GM23338 (cell line): ENCODE measurements at regions not wholly inside any gene's neighbourhood (a gene's known extent, or its start where the extent isn't known, plus 50 kb on each side); places are given as distances from the start of the nearest gene placed in this dataset.

ENCODE experiments used
- ATAC-seq: fragments of 200-7000 bp; cut with Tn5 transposase; 3 replicates; pipeline ENCODE4 v1.9.1; 2020
- DNase-seq: peaks from one replicate; pipeline ENCODE4 v3.0.0-alpha.2; 2015; ENCODE audit warnings: low spot score
- H2AFZ ChIP-seq: fragments of 200-600 bp; sonication (generic); 2 replicates; pipeline ENCODE4 v1.8.0; 2016; ENCODE audit warnings: antibody characterized with exemption, mild to moderate bottlenecking, moderate library complexity
- H3F3A ChIP-seq: fragments of 200-600 bp; sonication (generic); replicated peaks from 2 replicates; pipeline ENCODE4 v1.8.0; 2017; ENCODE audit warnings: antibody characterized with exemption, mixed run types, low read depth
- H3K27ac ChIP-seq: fragments of 200-600 bp; sonication (generic); 2 replicates; pipeline ENCODE4 v1.6.1; 2016; ENCODE audit warnings: low read depth
- H3K27me3 ChIP-seq: fragments of 200-600 bp; sonication (generic); 2 replicates; pipeline ENCODE4 v1.8.0; 2016; ENCODE audit warnings: mild to moderate bottlenecking, mixed run types, moderate library complexity; ENCODE audit not compliant: insufficient read depth
- H3K36me3 ChIP-seq: fragments of 200-600 bp; sonication (generic); 2 replicates; pipeline ENCODE4 v1.8.0; 2016; ENCODE audit warnings: mild to moderate bottlenecking; ENCODE audit not compliant: insufficient read depth
- H3K4me1 ChIP-seq: fragments of 200-600 bp; sonication (generic); 2 replicates; pipeline ENCODE4 v1.8.0; 2016; ENCODE audit warnings: mild to moderate bottlenecking, moderate library complexity; ENCODE audit not compliant: insufficient read depth
- H3K4me2 ChIP-seq: fragments of 200-600 bp; sonication (generic); 2 replicates; pipeline ENCODE4 v1.7.1; 2017; ENCODE audit warnings: mixed run types
- H3K4me3 ChIP-seq: fragments of 200-600 bp; sonication (generic); 2 replicates; pipeline ENCODE4 v1.6.1; 2016; ENCODE audit warnings: mixed run types
- H3K79me2 ChIP-seq: fragments of 200-600 bp; sonication (generic); replicated peaks from 2 replicates; pipeline ENCODE4 v1.8.0; 2017; ENCODE audit warnings: mild to moderate bottlenecking; ENCODE audit not compliant: insufficient read depth
- H3K9me2 ChIP-seq: fragments of 200-600 bp; sonication (generic); 2 replicates; pipeline ENCODE4 v1.8.0; 2017; ENCODE audit not compliant: insufficient read depth
- H4K20me1 ChIP-seq: fragments of 200-600 bp; sonication (generic); replicated peaks from 2 replicates; pipeline ENCODE4 v1.8.0; 2017; ENCODE audit warnings: mild to moderate bottlenecking; ENCODE audit not compliant: insufficient read depth
- H3K27ac Mint-ChIP-seq: 2 replicates; pipeline ENCODE4 v1.8.0; 2020; ENCODE audit warnings: inconsistent platforms, mild to moderate bottlenecking, moderate library complexity, mixed read lengths
- H3K27me3 Mint-ChIP-seq: 3 replicates; pipeline ENCODE4 v1.8.0; 2022; ENCODE audit warnings: low read depth, mild to moderate bottlenecking, moderate library complexity, mixed read lengths, inconsistent platforms; ENCODE audit not compliant: insufficient read depth, poor library complexity
- H3K36me3 Mint-ChIP-seq: 3 replicates; pipeline ENCODE4 v1.8.0; 2021; ENCODE audit warnings: low read depth, mild to moderate bottlenecking, inconsistent platforms, moderate library complexity, mixed read lengths
- H3K4me1 Mint-ChIP-seq: 3 replicates; pipeline ENCODE4 v1.8.0; 2020; ENCODE audit warnings: mild to moderate bottlenecking, inconsistent platforms, mixed read lengths
- H3K4me3 Mint-ChIP-seq: 3 replicates; pipeline ENCODE4 v1.8.0; 2021; ENCODE audit warnings: moderate library complexity, mild to moderate bottlenecking, inconsistent platforms, mixed read lengths
- H3K9me3 Mint-ChIP-seq: 3 replicates; pipeline ENCODE4 v1.8.0; 2020; ENCODE audit warnings: moderate library complexity, mild to moderate bottlenecking, inconsistent platforms, mixed read lengths
- CREB1 ChIP-seq: fragments of 250-450 bp; sonication (Bioruptor Pico); IDR thresholded peaks from 2 replicates; pipeline ENCODE4 v1.5.0; 2020; ENCODE audit warnings: low read depth, mild to moderate bottlenecking, moderate library complexity
- CTCF ChIP-seq, 2 experiments: fragments of 200-600 bp in 1 of 2; sonication (generic) in 1 of 2; conservative IDR thresholded peaks; 2 replicates each; pipeline versions ENCODE4 v1.5.1 to v1.6.1; 2016 to 2017; ENCODE audit warnings: antibody characterized with exemption in 2 of 2, low read depth in 2 of 2, mild to moderate bottlenecking in 2 of 2, moderate library complexity in 1 of 2
- ETS1 ChIP-seq: IDR thresholded peaks from 2 replicates; pipeline ENCODE4 v1.6.1; 2016; ENCODE audit warnings: antibody characterized with exemption
- EZH2 ChIP-seq: fragments of 200-600 bp; sonication (generic); IDR thresholded peaks from one replicate; pipeline ENCODE4 v1.8.0; 2017; ENCODE audit warnings: antibody characterized with exemption, mild to moderate bottlenecking, low read depth; ENCODE audit not compliant: unreplicated experiment
- EZH2phosphoT487 ChIP-seq: fragments of 200-600 bp; sonication (generic); IDR thresholded peaks from one replicate; pipeline ENCODE4 v1.8.1; 2018; ENCODE audit warnings: antibody characterized with exemption; ENCODE audit not compliant: unreplicated experiment
- JUNB ChIP-seq: IDR thresholded peaks from one replicate; pipeline ENCODE4 v1.6.1; 2016; ENCODE audit warnings: antibody characterized with exemption; ENCODE audit not compliant: unreplicated experiment
- NANOG ChIP-seq: IDR thresholded peaks from 2 replicates; pipeline ENCODE4 v1.6.1; 2016; ENCODE audit warnings: antibody characterized with exemption, borderline replicate concordance
- POLR2AphosphoS5 ChIP-seq: IDR thresholded peaks from 2 replicates; pipeline ENCODE4 v1.6.1; 2016; ENCODE audit warnings: antibody characterized with exemption, low read depth
- STAT1 ChIP-seq: IDR thresholded peaks from one replicate; pipeline ENCODE4 v1.6.1; 2016; ENCODE audit warnings: antibody characterized with exemption; ENCODE audit not compliant: unreplicated experiment
- ZNF114 ChIP-seq: fragments of 250-450 bp; sonication (Bioruptor Pico); IDR thresholded peaks from 2 replicates; pipeline ENCODE4 v1.5.0; 2020; ENCODE audit warnings: mild to moderate bottlenecking, moderate library complexity
- ZNF331 ChIP-seq: fragments of 250-450 bp; sonication (Bioruptor Pico); IDR thresholded peaks from 2 replicates; pipeline ENCODE4 v1.5.0; 2020; ENCODE audit warnings: low read depth, mild to moderate bottlenecking, moderate library complexity
- ZNF462 ChIP-seq: fragments of 250-450 bp; sonication (Bioruptor Pico); IDR thresholded peaks from 2 replicates; pipeline ENCODE4 v1.5.0; 2020; ENCODE audit warnings: mild to moderate bottlenecking, moderate library complexity

GRCh38 chr9:31005086-31005665, 1379.3 kb upstream of the ACO1 start (continued):
- TF ChIP-seq ETS1 (no peak), CTCF (conservative IDR thresholded peaks at IDR 0.05; ENCODE audit: low read depth in 2 of 2) (no peak), EZH2 (no peak), EZH2phosphoT487 (no peak), NANOG (no peak)

GRCh38 chr9:31013371-31013770, 1371.1 kb upstream of the ACO1 start:
- DNase-seq (no peak), ATAC-seq (no peak)
- H3K9me2 ChIP-seq, result no peaks in the 10 kb centered on the region; the same call in 1 of the 2 replicates
- H3K36me3 Mint-ChIP-seq, result peaks cover 3% of the 10 kb centered on the region; the same call in 1 of the 3 replicates
- no peaks in the 10 kb centered on the region for H3F3A ChIP-seq
- H2AFZ ChIP-seq, result no peak overlapping the region
- no peaks in the 10 kb centered on the region for H4K20me1 ChIP-seq
- H3K27me3 ChIP-seq, result no peaks in the 10 kb centered on the region
- no peaks in the 10 kb centered on the region for H3K4me1 ChIP-seq
- H3K4me3 Mint-ChIP-seq, result no peak overlapping the region
- H3K4me1 Mint-ChIP-seq, result peaks cover 7% of the 10 kb centered on the region
- no peak overlapping the region for H3K4me3 ChIP-seq
- H3K79me2 ChIP-seq, result no peaks in the 10 kb centered on the region
- H3K9me3 Mint-ChIP-seq, result peaks cover 6% of the 10 kb centered on the region
- no peaks in the 10 kb centered on the region for H3K36me3 ChIP-seq
- H3K27me3 Mint-ChIP-seq, result peaks cover 3% of the 10 kb centered on the region
- no peak overlapping the region for H3K27ac ChIP-seq
- no peak overlapping the region for H3K4me2 ChIP-seq
- no peak overlapping the region for H3K27ac Mint-ChIP-seq
- no peak for TF ChIP-seq POLR2AphosphoS5
- TF ChIP-seq NANOG, result no peak
- no peak for TF ChIP-seq CREB1
- TF ChIP-seq JUNB, result no peak
- TF ChIP-seq EZH2, result no peak
- TF ChIP-seq EZH2phosphoT487, result no peak
- TF ChIP-seq ZNF331 (CRISPR knock-in tag), result no peak
- TF ChIP-seq STAT1, result no peak
- no peak for TF ChIP-seq ETS1
- no peak for TF ChIP-seq ZNF114
- no peak for TF ChIP-seq ZNF462 (CRISPR knock-in tag)
- no peak for TF ChIP-seq CTCF (conservative IDR thresholded peaks at IDR 0.05; ENCODE audit: low read depth in 2 of 2)
